ENCODE measurements at regions not wholly inside any gene's neighbourhood (a gene's known extent, or its start where the extent isn't known, plus 50 kb on each side); places are given as distances from the start of the nearest gene placed in this dataset.
A peak's percentile ranks its signal among the peaks of the same experiment; 100 is the strongest.

DNA sequence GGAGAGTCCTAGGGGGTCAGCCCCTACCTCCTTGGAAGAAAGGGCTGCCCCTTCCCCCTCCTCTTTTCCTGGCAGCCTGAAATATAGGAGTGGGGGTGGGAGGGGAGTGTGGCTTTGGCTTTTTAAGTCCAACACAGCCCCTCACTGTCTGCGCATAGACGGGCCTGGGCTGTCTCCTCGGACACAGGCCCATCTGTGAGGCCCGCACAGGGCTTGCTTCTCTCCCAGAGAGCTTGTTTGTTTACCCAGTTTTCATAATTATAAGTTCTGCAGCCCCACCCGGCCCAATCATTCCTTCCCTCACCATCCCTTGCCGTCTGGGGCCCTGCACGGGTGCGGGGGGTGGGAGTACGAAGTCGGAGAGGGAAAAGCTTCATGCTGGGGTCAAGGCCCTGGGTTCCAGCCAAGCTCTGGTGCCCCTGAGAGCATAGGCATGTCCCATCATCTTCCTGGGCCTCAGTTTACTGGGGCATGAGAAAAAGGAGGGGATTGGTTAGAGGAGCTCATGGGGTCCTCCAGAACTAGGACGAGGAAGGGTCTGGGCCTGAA is 54.0 kb upstream of the STXBP1 start:
- DNase-seq (ENCODE audit: low read depth), result no peak
- Histone ChIP-seq H3K4me3 (ENCODE audit: low read depth, low read length) (no peak overlapping the region), H3K36me3 (ENCODE audit: control insufficient read depth, insufficient read depth, low read length) (peaks cover 34% of the 10 kb centered on the region), H3K27me3 (ENCODE audit: control insufficient read depth, insufficient read depth, low read length) (no peaks in the 10 kb centered on the region)
- FAIRE-seq, result no peak
- TF ChIP-seq, protein P1, sequence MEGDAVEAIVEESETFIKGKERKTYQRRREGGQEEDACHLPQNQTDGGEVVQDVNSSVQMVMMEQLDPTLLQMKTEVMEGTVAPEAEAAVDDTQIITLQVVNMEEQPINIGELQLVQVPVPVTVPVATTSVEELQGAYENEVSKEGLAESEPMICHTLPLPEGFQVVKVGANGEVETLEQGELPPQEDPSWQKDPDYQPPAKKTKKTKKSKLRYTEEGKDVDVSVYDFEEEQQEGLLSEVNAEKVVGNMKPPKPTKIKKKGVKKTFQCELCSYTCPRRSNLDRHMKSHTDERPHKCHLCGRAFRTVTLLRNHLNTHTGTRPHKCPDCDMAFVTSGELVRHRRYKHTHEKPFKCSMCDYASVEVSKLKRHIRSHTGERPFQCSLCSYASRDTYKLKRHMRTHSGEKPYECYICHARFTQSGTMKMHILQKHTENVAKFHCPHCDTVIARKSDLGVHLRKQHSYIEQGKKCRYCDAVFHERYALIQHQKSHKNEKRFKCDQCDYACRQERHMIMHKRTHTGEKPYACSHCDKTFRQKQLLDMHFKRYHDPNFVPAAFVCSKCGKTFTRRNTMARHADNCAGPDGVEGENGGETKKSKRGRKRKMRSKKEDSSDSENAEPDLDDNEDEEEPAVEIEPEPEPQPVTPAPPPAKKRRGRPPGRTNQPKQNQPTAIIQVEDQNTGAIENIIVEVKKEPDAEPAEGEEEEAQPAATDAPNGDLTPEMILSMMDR (IDR thresholded peaks at IDR 0.05; ENCODE audit: insufficient read depth, low read length, severe bottlenecking), result no peak

DNA sequence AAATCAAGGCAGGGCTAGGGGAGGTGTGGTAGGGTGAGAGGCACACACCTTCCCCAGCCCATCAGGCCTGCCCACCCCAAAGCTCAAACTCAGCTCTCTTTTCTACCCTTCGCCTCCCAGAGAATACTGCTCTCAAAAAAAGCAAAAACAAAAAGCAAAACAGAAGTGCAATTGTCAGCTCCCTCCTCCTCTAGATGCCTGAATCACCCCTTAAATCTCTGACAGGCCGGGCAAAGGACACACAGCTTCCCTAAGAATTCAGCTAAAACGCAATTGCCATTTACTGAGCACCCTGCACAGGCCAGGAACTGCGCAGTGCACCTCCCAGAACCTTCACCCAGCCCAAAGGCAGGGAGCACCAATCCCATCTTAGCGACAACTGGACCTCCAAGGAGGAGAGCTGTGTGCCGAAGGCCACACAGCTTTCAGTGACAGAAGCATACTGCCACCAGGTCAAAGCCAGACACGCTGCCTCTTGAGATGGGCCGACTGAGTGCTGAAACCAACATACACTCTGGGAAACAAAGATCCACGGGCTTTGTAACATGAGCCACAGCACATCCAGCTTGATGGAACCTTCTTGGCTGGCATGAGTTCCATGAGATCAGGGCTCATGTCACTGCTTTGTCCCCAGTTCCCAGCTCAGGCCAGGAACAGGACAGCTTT is 53.4 kb upstream of the STXBP1 start:
- DNase-seq (ENCODE audit: low read depth) (no peak), FAIRE-seq (peak; percentile 73)
- H3K27me3 ChIP-seq (ENCODE audit: control insufficient read depth, insufficient read depth, low read length), result no peaks in the 10 kb centered on the region
- no peak overlapping the region for H3K4me3 ChIP-seq (ENCODE audit: low read depth, low read length)
- TF ChIP-seq, protein P1 (IDR thresholded peaks at IDR 0.05; ENCODE audit: insufficient read depth, low read length, severe bottlenecking), result no peak
- peaks cover 30% of the 10 kb centered on the region for H3K36me3 ChIP-seq (ENCODE audit: control insufficient read depth, insufficient read depth, low read length)

DNA sequence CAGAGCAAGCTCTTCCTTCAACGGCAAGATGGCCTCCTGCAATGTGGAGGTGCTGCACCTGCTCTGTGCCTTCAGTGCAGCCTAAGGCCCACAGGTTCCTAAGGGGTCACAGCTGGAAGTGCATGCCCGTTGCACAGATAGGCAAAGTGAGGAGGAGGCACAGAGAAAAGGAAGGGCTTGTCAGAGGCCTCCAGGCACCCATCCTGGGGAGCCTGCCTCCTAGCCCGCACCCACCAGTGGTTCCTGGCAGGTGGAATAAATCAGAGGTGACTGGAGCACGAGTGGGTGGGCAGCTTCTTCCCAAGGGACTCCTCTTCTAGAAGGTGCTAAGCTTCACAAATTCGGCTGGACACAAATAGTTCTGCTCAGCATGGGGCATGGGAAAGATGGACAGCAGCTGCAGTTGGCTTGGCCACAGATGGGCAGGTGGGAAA is 52.8 kb upstream of the STXBP1 start:
- DNase-seq (ENCODE audit: low read depth), result no peak
- Histone ChIP-seq H3K27me3 (ENCODE audit: control insufficient read depth, insufficient read depth, low read length) (no peaks in the 10 kb centered on the region), H3K36me3 (ENCODE audit: control insufficient read depth, insufficient read depth, low read length) (peaks cover 28% of the 10 kb centered on the region), H3K4me3 (ENCODE audit: low read depth, low read length) (no peak overlapping the region)
- FAIRE-seq, result no peak
- TF ChIP-seq, protein P1 (IDR thresholded peaks at IDR 0.05; ENCODE audit: insufficient read depth, low read length, severe bottlenecking), result no peak

DNA sequence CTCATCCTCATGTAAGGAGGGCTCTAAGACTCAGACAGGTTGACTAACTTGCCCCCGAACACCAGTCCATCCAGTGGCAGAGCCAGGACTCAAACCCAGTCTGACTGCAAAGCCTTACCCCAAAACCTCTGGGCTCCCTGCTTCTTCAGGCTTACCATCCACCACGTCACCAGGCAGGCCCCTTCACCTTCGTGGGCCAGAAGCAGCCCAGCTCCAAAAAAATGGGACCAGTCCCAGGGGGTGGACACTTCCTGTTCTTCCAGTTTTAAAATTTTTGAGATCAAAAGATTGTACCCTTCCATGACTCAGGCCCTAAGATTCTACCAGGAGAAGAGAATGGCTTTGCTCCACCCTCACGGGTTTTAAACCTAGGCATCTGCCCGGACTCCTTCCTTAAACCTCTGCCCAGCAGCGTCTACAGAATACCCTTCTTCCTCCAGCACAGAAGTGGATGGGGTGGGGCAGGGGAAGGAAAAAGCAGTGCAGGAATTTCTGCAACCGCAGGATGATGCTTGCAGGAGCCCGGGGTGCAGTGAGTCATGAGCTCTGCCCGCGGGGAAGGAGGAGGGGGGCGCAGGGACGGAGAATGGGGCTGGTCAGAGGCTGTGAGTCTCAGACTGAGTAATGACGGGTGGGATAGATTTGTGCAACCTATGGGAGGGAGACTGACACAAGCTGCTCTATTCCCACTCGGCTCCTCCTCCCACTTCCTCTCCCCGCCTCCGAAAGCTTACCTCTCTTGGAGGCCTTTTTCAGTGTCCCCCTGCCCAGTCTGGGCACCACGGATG is 50.4 kb upstream of the STXBP1 start:
- Histone ChIP-seq H3K36me3 (ENCODE audit: control insufficient read depth, insufficient read depth, low read length) (peaks cover 29% of the 10 kb centered on the region), H3K4me3 (ENCODE audit: low read depth, low read length) (no peak overlapping the region), H3K27me3 (ENCODE audit: control insufficient read depth, insufficient read depth, low read length) (no peaks in the 10 kb centered on the region)
- FAIRE-seq (no peak), DNase-seq (ENCODE audit: low read depth) (peak; percentile 99)
- TF ChIP-seq, protein P1 (IDR thresholded peaks at IDR 0.05; ENCODE audit: insufficient read depth, low read length, severe bottlenecking), result no peak
